ENCODE measurements at regions not wholly inside any gene's neighbourhood (a gene's known extent, or its start where the extent isn't known, plus 50 kb on each side); places are given as distances from the start of the nearest gene placed in this dataset.

GRCh38 chr16:52238710-52239109, 308.2 kb downstream of the TOX3 start:
- no peak overlapping the region for H3K4me3 ChIP-seq (ENCODE audit: low read depth, low read length)
- TF ChIP-seq, protein P1, sequence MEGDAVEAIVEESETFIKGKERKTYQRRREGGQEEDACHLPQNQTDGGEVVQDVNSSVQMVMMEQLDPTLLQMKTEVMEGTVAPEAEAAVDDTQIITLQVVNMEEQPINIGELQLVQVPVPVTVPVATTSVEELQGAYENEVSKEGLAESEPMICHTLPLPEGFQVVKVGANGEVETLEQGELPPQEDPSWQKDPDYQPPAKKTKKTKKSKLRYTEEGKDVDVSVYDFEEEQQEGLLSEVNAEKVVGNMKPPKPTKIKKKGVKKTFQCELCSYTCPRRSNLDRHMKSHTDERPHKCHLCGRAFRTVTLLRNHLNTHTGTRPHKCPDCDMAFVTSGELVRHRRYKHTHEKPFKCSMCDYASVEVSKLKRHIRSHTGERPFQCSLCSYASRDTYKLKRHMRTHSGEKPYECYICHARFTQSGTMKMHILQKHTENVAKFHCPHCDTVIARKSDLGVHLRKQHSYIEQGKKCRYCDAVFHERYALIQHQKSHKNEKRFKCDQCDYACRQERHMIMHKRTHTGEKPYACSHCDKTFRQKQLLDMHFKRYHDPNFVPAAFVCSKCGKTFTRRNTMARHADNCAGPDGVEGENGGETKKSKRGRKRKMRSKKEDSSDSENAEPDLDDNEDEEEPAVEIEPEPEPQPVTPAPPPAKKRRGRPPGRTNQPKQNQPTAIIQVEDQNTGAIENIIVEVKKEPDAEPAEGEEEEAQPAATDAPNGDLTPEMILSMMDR (conservative IDR thresholded peaks at IDR 0.05; ENCODE audit: low read depth, low read length), result no peak
- no peak for DNase-seq (ENCODE audit: low read depth)

DNA sequence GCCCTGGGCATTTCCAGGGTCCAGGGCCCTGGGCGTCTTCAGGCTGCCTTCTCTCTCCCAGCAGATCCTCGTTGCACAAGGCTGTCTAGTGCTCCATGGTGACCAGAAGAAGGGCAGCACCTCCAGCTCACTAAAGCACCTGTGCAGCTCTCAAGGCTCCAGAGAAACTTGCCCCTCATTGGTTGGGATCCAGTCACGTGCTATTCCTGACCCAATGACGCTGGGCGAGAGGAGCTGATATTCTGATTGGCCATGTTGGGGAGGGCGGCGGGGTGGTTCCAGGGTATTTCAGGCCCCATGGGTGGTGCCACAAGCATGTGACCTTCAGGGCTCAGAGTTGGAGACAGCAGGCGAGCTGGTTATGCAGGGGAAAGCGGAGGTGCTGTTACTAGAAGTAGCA, 309.1 kb downstream of the TOX3 start:
- H3K4me3 ChIP-seq (ENCODE audit: low read depth, low read length), result no peak overlapping the region
- TF ChIP-seq, protein P1 (conservative IDR thresholded peaks at IDR 0.05; ENCODE audit: low read depth, low read length), result no peak
- no peak for DNase-seq (ENCODE audit: low read depth)

- H3K4me3 ChIP-seq (ENCODE audit: low read depth, low read length), result no peak overlapping the region
- TF ChIP-seq, protein P1 (conservative IDR thresholded peaks at IDR 0.05; ENCODE audit: low read depth, low read length), result no peak
- no peak for DNase-seq (ENCODE audit: low read depth)
Observed at GRCh38 chr16:52235186-52235585, 311.8 kb downstream of the TOX3 start.

DNA sequence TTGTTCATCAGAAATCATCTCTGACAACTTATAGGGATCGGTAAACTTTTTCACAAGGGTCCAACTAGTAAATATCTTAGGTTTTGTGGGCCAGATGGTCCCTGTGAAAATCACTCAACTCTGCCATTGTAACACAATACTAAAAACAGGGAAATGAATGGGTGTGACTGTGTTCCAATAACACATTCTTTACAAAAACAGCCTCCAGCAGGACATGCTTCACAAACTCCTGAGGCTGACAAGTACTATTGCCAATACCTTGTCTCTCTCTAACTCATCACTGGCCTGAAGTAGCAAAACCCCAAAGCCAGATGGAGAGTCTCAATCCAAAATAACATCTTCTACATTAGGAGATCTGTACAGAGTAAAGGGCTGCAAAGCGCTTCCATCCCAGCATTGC, 312.3 kb downstream of the TOX3 start:
- DNase-seq (ENCODE audit: low read depth), result no peak
- TF ChIP-seq, protein P1 (conservative IDR thresholded peaks at IDR 0.05; ENCODE audit: low read depth, low read length), result no peak
- H3K4me3 ChIP-seq (ENCODE audit: low read depth, low read length), result no peak overlapping the region

GRCh38 chr16:52229471-52229870, 317.5 kb downstream of the TOX3 start:
- no peak overlapping the region for H3K4me3 ChIP-seq (ENCODE audit: low read depth, low read length)
- DNase-seq (ENCODE audit: low read depth), result no peak
- TF ChIP-seq, protein P1 (conservative IDR thresholded peaks at IDR 0.05; ENCODE audit: low read depth, low read length), result no peak

DNA sequence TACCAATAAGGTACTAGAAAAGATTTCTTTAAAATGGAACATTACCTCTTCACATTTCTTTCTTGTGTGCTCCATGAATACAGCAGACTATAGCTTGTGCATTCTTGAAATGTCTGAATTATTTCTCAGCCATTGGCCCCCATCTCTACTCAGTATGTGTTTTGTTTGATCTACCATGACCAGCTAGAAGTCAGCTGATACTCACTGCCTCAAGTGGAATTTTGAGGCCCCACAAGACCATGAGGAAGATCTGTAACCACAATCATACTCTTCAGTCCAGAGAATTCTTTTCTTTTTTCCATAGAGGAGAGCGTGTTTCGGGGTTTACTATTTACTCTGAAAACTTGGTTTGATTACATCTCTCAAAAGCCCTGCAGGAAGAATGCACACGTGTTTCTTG, 319.1 kb downstream of the TOX3 start:
- DNase-seq (ENCODE audit: low read depth), result peak; percentile 22
- no peak overlapping the region for H3K4me3 ChIP-seq (ENCODE audit: low read depth, low read length)
- TF ChIP-seq, protein P1 (conservative IDR thresholded peaks at IDR 0.05; ENCODE audit: low read depth, low read length), result no peak

- DNase-seq (ENCODE audit: low read depth), result peak; percentile 85
- no peak overlapping the region for H3K4me3 ChIP-seq (ENCODE audit: low read depth, low read length)
- TF ChIP-seq, protein P1 (conservative IDR thresholded peaks at IDR 0.05; ENCODE audit: low read depth, low read length), result no peak
Observed at GRCh38 chr16:52212841-52213240, 334.1 kb downstream of the TOX3 start.

Data from epithelial cell of proximal tubule (primary cell).